GM18505 (cell line): ENCODE measurements at regions not wholly inside any gene's neighbourhood (a gene's known extent, or its start where the extent isn't known, plus 50 kb on each side); places are given as distances from the start of the nearest gene placed in this dataset.

Source experiments
- ATAC-seq: cut with Tn5 transposase; IDR thresholded peaks from one replicate; pipeline ENCODE4 v1.9.1; 2021; ENCODE audit not compliant: unreplicated experiment
- POLR2A ChIP-seq: IDR thresholded peaks from 4 replicates; pipeline ENCODE4 v1.6.1; 2011; ENCODE audit warnings: borderline replicate concordance; ENCODE audit not compliant: insufficient read depth, insufficient read length; ENCODE audit errors: extremely low read depth

- TF ChIP-seq POLR2A: no peak
- no peak for ATAC-seq
Measured at GRCh38 chr2:188751816-188752215, 222.4 kb upstream of the COL3A1 start.

- no peak for TF ChIP-seq POLR2A
- no peak for ATAC-seq
Measured at GRCh38 chr2:188752311-188752710, 221.9 kb upstream of the COL3A1 start.

DNA sequence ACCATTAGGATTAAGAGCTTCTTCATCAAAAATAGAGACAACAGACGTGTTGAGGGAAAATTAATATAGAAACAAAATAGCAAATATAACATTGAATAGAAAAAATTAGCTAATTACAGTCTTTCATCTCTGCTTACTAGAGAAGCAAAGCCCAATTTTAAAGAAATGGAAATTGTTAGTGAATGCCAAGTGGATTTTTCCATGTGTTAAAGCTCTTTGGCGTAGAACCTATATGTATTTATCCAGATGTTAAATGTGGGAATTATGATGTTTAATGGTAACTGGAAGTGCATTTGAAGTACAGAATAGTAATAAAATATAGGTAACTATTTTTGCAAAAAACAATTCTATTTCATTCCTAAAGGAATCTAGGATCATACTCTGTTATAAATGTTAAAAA lies 212.0 kb upstream of the COL3A1 start:
- ATAC-seq: no peak
- TF ChIP-seq POLR2A: no peak

- no peak for TF ChIP-seq POLR2A
- no peak for ATAC-seq
Measured at GRCh38 chr2:188765522-188766470, 208.4 kb upstream of the COL3A1 start.

GRCh38 chr2:188766471-188766856 lies 207.7 kb upstream of the COL3A1 start:
- no peak for ATAC-seq
- TF ChIP-seq POLR2A: no peak

DNA sequence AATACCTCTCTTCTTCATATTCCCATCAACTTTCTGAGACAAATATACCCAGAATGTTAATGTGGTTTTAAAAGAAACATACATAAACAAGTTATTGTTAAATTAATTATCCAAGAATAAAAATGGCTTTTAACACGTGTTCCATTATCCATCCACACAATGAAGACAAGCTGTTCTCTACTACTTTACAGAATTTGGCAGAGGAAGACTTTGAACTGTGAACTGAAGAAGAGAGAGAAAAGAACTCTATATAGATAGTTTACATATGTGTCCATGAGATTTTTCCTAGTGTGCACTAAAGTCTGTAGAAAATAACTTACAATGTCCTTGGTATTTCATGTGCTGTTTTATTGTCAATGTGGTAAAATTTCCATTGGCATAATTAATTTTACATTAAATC lies 207.0 kb upstream of the COL3A1 start:
- no peak for TF ChIP-seq POLR2A
- no peak for ATAC-seq

DNA sequence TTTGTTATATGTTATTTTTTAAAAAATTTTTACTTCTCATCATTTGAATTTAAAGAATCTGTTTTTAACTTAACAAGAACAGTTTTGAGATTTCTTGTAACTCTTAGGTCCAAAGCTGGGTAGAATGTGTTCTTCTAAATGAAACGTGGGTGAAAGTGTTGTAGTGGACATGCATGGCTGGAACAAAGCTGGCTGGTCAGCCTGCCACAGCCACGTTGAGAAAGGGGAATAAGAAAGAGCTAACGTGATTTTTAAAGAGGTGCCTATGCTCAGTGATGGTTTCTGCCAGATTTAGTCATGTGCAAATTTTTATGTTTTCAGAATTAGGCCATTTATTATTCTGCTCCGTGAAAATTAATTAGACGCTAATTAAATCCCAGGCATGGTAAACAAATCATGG lies 203.9 kb upstream of the COL3A1 start:
- no peak for ATAC-seq
- no peak for TF ChIP-seq POLR2A

GRCh38 chr2:188773075-188773474 lies 201.1 kb upstream of the COL3A1 start:
- no peak for ATAC-seq

GRCh38 chr2:188776634-188777033 lies 197.5 kb upstream of the COL3A1 start:
- ATAC-seq: no peak

More at GRCh38 chr2:188773075-188773474, 201.1 kb upstream of the COL3A1 start:
- TF ChIP-seq POLR2A: no peak

DNA sequence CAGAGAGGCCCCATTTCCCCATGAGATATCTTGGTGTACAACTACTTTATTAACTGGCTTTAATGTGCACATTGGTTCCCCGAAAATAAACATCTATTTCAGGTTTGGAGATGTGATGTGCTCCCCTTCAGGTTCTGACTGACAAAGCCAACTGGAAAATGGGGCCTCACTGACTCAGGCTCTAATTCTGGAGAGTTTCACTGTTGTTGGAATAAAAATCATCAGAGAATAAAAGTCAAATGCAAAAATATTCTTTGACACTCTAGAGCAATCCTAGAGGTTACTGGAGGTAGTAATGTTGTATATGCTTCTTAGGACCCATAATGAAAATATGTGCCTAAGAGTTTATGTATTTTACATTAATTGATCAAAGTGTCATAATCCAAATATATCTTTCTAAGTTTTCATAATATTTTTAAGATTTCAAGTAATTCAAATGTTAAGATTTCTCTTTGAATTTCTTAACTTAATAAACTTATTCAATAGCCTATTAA lies 189.9 kb upstream of the COL3A1 start:
- TF ChIP-seq POLR2A: no peak
- no peak for ATAC-seq

More at GRCh38 chr2:188776634-188777033, 197.5 kb upstream of the COL3A1 start:
- TF ChIP-seq POLR2A: no peak

DNA sequence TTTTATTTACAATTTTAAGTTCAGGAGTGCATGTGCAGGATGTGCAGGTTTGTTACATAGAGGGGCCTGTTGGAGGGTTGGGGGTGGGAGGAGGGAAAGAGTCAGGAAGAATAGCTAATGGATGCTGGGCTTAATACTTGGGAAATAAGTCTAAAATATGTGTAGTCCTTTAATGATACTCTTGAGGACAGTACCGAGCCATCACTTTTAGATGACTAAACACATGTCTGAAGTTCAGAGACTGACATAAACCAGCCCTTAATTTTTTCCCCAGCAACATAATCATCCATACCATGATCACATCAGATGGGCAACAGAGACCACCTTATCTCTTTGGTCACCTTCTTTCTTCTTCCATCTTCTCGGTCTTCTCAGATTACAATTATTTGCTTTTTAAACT lies 189.1 kb upstream of the COL3A1 start:
- ATAC-seq: no peak
- no peak for TF ChIP-seq POLR2A

DNA sequence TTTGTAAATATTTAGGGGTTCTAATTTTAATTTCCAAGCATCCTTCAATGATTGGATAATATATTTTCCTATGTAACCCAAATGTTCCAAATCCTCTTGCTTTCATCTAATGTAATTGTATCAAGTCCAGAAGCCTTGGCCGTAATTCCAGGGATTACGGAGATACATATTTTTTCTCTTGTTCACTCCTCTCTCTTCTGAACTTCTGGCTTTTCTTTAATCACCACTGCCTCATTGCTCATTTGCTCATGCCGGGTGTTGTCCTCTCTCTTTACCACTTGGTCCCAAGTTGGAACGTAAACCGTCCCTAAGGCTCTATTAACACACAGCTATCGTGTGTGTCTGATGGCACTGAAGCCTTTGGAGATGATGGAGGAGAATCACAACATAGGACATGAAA lies 188.7 kb upstream of the COL3A1 start:
- TF ChIP-seq POLR2A: no peak
- no peak for ATAC-seq

DNA sequence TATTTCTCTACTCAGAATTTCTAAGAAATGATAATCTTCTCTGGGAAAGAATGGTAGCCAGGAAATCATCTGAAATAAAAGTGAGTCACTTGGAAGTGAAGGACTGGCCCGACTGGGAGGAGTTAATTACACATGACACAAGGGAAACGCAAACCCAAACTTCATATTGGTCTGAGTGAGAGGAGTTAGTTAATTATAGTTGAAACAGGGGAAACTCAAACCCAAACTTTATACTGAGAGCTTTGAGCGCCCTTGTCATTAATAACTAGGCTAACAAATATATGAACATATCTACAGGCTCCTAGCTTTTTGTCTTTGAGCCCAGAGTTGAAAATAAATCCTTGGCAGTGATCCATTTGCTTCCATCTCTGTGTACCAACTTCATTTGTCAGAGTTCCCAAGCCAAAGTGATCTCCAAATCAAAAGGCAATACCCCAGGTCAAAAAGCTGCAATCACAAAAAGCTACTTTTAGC lies 187.8 kb upstream of the COL3A1 start:
- ATAC-seq: no peak
- TF ChIP-seq POLR2A: no peak

DNA sequence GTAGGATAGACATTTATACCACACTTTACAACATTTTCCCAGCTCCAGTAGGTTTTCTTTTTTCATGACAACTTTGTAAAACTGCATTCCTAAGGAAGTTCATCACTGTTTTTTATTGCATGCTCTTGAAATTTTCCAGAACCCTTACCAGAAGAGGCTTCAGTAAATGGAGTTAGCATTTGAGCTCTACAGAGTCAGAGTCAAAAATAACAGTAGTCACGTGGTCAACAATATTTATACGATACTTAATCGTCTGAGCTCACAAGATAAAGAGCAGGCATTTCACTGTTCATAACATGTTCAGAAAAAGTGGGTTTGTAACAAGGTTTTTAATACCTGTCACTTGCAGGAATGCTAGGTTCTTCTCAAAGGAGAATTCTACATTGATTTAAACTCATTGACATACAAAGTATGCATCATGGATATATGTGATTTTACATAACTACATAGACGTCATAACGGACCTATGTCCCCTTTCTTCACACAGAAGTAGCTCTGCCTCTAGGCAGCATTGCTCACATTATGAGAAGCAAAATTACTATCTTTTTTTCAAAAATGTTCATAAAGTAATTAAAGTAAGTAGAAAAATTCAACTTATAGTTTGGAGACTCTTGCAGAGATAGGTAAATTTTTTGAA lies 187.0 kb upstream of the COL3A1 start:
- TF ChIP-seq POLR2A: no peak
- no peak for ATAC-seq

- ATAC-seq: no peak
- TF ChIP-seq POLR2A: no peak
Measured at GRCh38 chr2:188787658-188788240, 186.4 kb upstream of the COL3A1 start.
